ENCODE measurements at regions not wholly inside any gene's neighbourhood (a gene's known extent, or its start where the extent isn't known, plus 50 kb on each side); places are given as distances from the start of the nearest gene placed in this dataset.

DNA sequence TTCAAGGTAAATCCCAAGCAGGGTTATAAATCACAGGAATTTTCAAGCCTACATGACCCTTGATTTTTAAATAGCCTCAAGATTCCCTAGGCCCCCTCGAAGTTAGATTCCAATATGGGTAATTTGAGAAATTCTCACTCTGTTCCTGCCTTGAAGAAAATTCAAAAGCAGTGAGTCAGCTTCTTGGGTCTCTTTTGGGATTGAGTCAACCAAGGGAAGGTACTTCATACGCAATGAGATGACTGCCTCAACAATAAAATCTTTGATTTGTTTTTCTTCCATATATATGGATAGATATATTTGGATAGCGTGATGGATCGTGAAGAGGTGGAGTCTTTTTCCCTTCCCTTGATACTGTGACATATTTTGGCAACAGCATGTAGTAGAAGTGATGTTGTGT is 180.4 kb upstream of the ATP2B1 start:
- Histone ChIP-seq H3K4me3 (ENCODE audit: low read length) (no peak overlapping the region), H2AFZ (ENCODE audit: low read depth, low read length) (no peak overlapping the region), H3K9me3 (ENCODE audit: low read length) (no peaks in the 10 kb centered on the region), H3K36me3 (ENCODE audit: insufficient read depth, low read length) (no peaks in the 10 kb centered on the region), H3K4me1 (ENCODE audit: insufficient read depth, low read length) (peaks cover 12% of the 10 kb centered on the region), H3K27me3 (ENCODE audit: insufficient read depth, low read length) (no peaks in the 10 kb centered on the region)

DNA sequence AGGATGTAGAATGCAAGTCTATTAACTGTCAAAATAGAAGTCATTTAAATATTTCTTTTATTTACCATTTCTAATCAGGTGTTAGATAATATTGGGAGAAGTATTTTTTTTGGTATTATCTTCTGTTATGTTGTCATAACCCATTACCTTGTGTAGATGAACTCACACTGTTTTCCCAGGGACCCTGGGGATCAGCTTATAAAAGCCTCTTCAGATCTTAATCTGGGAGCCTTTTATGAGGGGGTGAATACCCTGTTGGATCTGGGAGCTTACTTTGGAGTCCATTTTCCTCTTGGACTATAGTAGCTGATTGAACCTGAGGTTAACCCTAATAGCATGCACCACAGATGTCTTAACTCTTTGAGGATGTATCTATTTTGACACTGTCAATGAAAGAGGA is 176.3 kb upstream of the ATP2B1 start:
- peak overlapping the region; percentile 26 for H2AFZ ChIP-seq (ENCODE audit: low read depth, low read length)
- H3K9me3 ChIP-seq (ENCODE audit: low read length), result no peaks in the 10 kb centered on the region
- H3K4me3 ChIP-seq (ENCODE audit: low read length), result no peak overlapping the region
- peaks cover 17% of the 10 kb centered on the region for H3K4me1 ChIP-seq (ENCODE audit: insufficient read depth, low read length)
- H3K27me3 ChIP-seq (ENCODE audit: insufficient read depth, low read length), result no peaks in the 10 kb centered on the region
- no peaks in the 10 kb centered on the region for H3K36me3 ChIP-seq (ENCODE audit: insufficient read depth, low read length)

DNA sequence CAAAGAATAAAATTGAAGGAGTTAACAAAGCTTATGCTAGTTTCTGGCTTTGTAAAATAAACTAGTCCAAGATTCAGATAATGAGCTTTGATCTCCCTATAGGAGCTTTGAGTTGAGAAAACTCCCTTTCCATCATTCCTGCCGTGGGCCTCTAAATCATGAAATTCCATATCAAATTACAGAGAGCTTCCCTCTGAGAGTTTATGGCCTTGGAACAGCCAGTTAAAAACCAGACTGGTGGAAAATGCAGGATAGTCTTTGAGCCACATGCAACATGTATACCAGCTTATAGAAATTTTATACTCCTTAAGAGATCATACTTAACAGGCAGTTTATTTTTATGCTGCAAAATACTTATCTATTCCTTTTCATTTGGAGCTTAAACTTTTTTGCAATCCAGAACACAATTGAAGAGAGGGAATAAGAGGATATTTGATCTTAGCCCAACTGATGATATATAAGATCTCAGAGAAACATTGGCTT is 175.8 kb upstream of the ATP2B1 start:
- Histone ChIP-seq H3K27me3 (ENCODE audit: insufficient read depth, low read length) (no peaks in the 10 kb centered on the region), H3K4me1 (ENCODE audit: insufficient read depth, low read length) (peaks cover 17% of the 10 kb centered on the region), H2AFZ (ENCODE audit: low read depth, low read length) (no peak overlapping the region), H3K4me3 (ENCODE audit: low read length) (no peak overlapping the region), H3K9me3 (ENCODE audit: low read length) (no peaks in the 10 kb centered on the region), H3K36me3 (ENCODE audit: insufficient read depth, low read length) (no peaks in the 10 kb centered on the region)

DNA sequence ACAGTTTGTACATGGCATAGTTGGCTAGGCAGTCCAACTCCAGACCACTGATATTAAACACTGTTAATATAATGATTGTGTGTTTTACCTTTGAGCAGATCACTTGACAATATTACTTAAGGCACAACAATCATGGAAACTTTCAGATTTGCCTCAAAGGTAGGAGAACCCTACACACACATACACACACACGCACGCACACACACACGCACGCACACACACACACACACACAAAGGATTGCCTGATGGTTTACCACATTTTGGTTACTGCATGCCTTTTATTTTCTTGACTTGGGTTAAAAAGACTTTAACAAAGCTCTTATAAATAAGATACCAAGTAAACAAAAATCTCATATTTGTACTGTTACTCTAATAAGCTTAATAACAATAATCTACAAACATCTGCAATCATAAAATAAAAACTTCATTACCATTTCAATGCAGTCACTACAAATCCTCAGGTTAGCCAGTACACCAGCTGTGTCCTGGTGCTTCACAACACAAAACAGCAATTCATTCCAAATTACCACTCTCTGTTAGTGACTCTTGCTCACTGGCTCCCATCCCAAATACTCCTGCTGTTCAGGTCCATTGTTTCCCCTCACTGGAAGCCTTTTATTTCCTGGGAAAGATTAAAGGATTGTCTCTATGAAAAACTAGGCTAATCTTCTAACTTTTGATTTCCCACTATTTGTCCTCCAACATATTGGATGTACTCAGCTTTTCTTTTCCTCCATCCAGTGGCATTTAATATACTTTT is 175.2 kb upstream of the ATP2B1 start:
- Histone ChIP-seq H3K4me3 (ENCODE audit: low read length) (no peak overlapping the region), H3K9me3 (ENCODE audit: low read length) (no peaks in the 10 kb centered on the region), H3K4me1 (ENCODE audit: insufficient read depth, low read length) (peaks cover 17% of the 10 kb centered on the region), H2AFZ (ENCODE audit: low read depth, low read length) (no peak overlapping the region), H3K36me3 (ENCODE audit: insufficient read depth, low read length) (no peaks in the 10 kb centered on the region), H3K27me3 (ENCODE audit: insufficient read depth, low read length) (no peaks in the 10 kb centered on the region)

DNA sequence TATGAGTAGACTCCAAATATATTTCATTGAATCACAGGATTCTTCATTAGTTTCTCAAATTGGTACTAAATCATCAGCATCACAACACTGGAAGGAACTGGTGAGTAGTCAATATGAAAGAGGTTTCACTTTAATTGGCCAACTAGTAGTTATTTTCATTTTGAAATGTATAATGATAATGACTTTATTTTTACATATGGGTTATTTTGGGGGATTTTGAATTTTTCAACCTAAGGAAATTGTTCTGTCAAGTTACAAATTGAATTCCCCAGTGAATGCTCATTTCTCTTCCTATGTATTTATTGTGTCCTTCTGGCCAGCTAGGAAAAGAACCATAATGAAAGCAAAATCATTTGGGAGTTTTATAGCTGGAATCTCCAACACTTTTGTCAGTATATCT is 174.2 kb upstream of the ATP2B1 start:
- H3K27me3 ChIP-seq (ENCODE audit: insufficient read depth, low read length), result no peaks in the 10 kb centered on the region
- no peaks in the 10 kb centered on the region for H3K36me3 ChIP-seq (ENCODE audit: insufficient read depth, low read length)
- no peak overlapping the region for H3K4me3 ChIP-seq (ENCODE audit: low read length)
- H3K4me1 ChIP-seq (ENCODE audit: insufficient read depth, low read length), result peaks cover 17% of the 10 kb centered on the region
- no peaks in the 10 kb centered on the region for H3K9me3 ChIP-seq (ENCODE audit: low read length)
- no peak overlapping the region for H2AFZ ChIP-seq (ENCODE audit: low read depth, low read length)

- H3K27me3 ChIP-seq (ENCODE audit: insufficient read depth, low read length), result no peaks in the 10 kb centered on the region
- H2AFZ ChIP-seq (ENCODE audit: low read depth, low read length), result no peak overlapping the region
- peaks cover 17% of the 10 kb centered on the region for H3K4me1 ChIP-seq (ENCODE audit: insufficient read depth, low read length)
- no peaks in the 10 kb centered on the region for H3K9me3 ChIP-seq (ENCODE audit: low read length)
- no peaks in the 10 kb centered on the region for H3K36me3 ChIP-seq (ENCODE audit: insufficient read depth, low read length)
- H3K4me3 ChIP-seq (ENCODE audit: low read length), result no peak overlapping the region
Observed at GRCh38 chr12:89882050-89882449, 173.4 kb upstream of the ATP2B1 start.

DNA sequence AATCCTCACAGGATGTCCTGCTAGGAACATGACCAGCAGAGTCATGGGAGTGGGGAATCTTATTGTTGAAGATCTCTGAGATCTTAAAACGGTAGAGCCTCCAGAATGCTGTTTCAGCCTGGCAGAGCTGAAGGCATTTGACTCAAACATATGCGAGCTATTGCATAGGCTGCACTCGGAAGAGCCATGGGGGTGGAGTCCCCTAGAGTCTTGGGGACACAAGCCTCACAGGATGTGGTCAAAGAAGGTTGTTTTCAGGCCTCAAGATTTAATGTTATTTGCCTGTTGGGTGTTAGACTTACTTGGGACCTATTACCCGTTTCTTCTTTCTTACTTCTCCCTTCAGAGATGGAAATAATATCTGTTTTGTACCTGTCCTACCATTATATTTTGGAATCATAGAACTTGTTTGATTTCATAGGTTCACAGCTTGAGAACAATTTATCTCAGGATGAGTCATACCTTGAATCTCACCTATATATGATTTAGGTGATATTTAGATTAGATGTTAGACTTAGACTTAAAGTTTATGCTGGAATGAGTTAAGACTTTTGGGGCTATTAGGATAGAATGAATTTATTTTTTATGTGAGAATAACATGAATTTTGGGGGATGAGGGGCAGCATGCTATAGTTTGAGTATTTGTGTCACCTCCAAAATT is 172.2 kb upstream of the ATP2B1 start:
- no peaks in the 10 kb centered on the region for H3K27me3 ChIP-seq (ENCODE audit: insufficient read depth, low read length)
- no peak overlapping the region for H3K4me3 ChIP-seq (ENCODE audit: low read length)
- H3K9me3 ChIP-seq (ENCODE audit: low read length), result no peaks in the 10 kb centered on the region
- no peak overlapping the region for H2AFZ ChIP-seq (ENCODE audit: low read depth, low read length)
- no peaks in the 10 kb centered on the region for H3K36me3 ChIP-seq (ENCODE audit: insufficient read depth, low read length)
- peaks cover 17% of the 10 kb centered on the region for H3K4me1 ChIP-seq (ENCODE audit: insufficient read depth, low read length)

GRCh38 chr12:89879766-89880165 is 171.1 kb upstream of the ATP2B1 start:
- Histone ChIP-seq H2AFZ (ENCODE audit: low read depth, low read length) (no peak overlapping the region), H3K4me3 (ENCODE audit: low read length) (no peak overlapping the region), H3K36me3 (ENCODE audit: insufficient read depth, low read length) (no peaks in the 10 kb centered on the region), H3K4me1 (ENCODE audit: insufficient read depth, low read length) (peaks cover 10% of the 10 kb centered on the region), H3K27me3 (ENCODE audit: insufficient read depth, low read length) (no peaks in the 10 kb centered on the region), H3K9me3 (ENCODE audit: low read length) (no peaks in the 10 kb centered on the region)

DNA sequence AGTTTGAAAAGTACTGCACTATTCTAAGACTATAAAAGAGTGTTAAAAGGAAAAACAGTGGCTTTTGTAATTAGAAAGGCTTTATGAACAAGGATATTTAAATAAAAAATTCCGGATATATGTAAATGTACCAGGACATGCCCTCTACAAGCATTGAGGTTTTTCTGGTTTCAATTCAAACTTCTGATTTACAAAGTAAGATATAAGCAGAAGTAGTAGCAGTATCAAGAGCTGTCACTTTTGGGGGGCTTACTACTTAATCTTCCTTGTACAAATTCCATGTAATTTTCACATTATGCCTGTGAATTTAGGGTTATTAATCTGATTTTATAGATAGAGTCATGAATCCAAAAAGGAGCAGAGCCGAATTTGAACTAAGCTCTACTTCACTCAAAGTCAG is 170.3 kb upstream of the ATP2B1 start:
- no peaks in the 10 kb centered on the region for H3K27me3 ChIP-seq (ENCODE audit: insufficient read depth, low read length)
- no peak overlapping the region for H3K4me3 ChIP-seq (ENCODE audit: low read length)
- no peaks in the 10 kb centered on the region for H3K9me3 ChIP-seq (ENCODE audit: low read length)
- H2AFZ ChIP-seq (ENCODE audit: low read depth, low read length), result no peak overlapping the region
- H3K36me3 ChIP-seq (ENCODE audit: insufficient read depth, low read length), result no peaks in the 10 kb centered on the region
- H3K4me1 ChIP-seq (ENCODE audit: insufficient read depth, low read length), result peaks cover 7% of the 10 kb centered on the region

GRCh38 chr12:89878327-89878726 is 169.7 kb upstream of the ATP2B1 start:
- H3K4me1 ChIP-seq (ENCODE audit: insufficient read depth, low read length), result peaks cover 9% of the 10 kb centered on the region
- H3K36me3 ChIP-seq (ENCODE audit: insufficient read depth, low read length), result no peaks in the 10 kb centered on the region
- no peaks in the 10 kb centered on the region for H3K27me3 ChIP-seq (ENCODE audit: insufficient read depth, low read length)
- no peak overlapping the region for H3K4me3 ChIP-seq (ENCODE audit: low read length)
- H3K9me3 ChIP-seq (ENCODE audit: low read length), result no peaks in the 10 kb centered on the region
- no peak overlapping the region for H2AFZ ChIP-seq (ENCODE audit: low read depth, low read length)

GRCh38 chr12:89877671-89878070 is 169.0 kb upstream of the ATP2B1 start:
- peaks cover 11% of the 10 kb centered on the region for H3K4me1 ChIP-seq (ENCODE audit: insufficient read depth, low read length)
- H3K9me3 ChIP-seq (ENCODE audit: low read length), result no peaks in the 10 kb centered on the region
- no peak overlapping the region for H3K4me3 ChIP-seq (ENCODE audit: low read length)
- no peaks in the 10 kb centered on the region for H3K36me3 ChIP-seq (ENCODE audit: insufficient read depth, low read length)
- H2AFZ ChIP-seq (ENCODE audit: low read depth, low read length), result no peak overlapping the region
- H3K27me3 ChIP-seq (ENCODE audit: insufficient read depth, low read length), result no peaks in the 10 kb centered on the region

GRCh38 chr12:89877136-89877535 is 168.5 kb upstream of the ATP2B1 start:
- Histone ChIP-seq H3K4me3 (ENCODE audit: low read length) (no peak overlapping the region), H3K36me3 (ENCODE audit: insufficient read depth, low read length) (no peaks in the 10 kb centered on the region), H3K4me1 (ENCODE audit: insufficient read depth, low read length) (peaks cover 11% of the 10 kb centered on the region), H3K27me3 (ENCODE audit: insufficient read depth, low read length) (no peaks in the 10 kb centered on the region), H2AFZ (ENCODE audit: low read depth, low read length) (no peak overlapping the region), H3K9me3 (ENCODE audit: low read length) (no peaks in the 10 kb centered on the region)

GRCh38 chr12:89875809-89876208 is 167.2 kb upstream of the ATP2B1 start:
- Histone ChIP-seq H2AFZ (ENCODE audit: low read depth, low read length) (no peak overlapping the region), H3K4me3 (ENCODE audit: low read length) (no peak overlapping the region), H3K36me3 (ENCODE audit: insufficient read depth, low read length) (no peaks in the 10 kb centered on the region), H3K9me3 (ENCODE audit: low read length) (no peaks in the 10 kb centered on the region), H3K27me3 (ENCODE audit: insufficient read depth, low read length) (no peaks in the 10 kb centered on the region), H3K4me1 (ENCODE audit: insufficient read depth, low read length) (peaks cover 11% of the 10 kb centered on the region)

Data from neuron (in vitro differentiated cells).